GM21825 (cell line): ENCODE measurements at regions not wholly inside any gene's neighbourhood (a gene's known extent, or its start where the extent isn't known, plus 50 kb on each side); places are given as distances from the start of the nearest gene placed in this dataset.
"Not testable (repeated sequence)": the region's sequence is repeated elsewhere in the genome, so short reads cannot be mapped to it uniquely, and the experiment has no call there.

Experiments used
- ATAC-seq: cut with Tn5 transposase; IDR thresholded peaks from one replicate; pipeline ENCODE4 v1.9.1; 2021; ENCODE audit warnings: mild to moderate bottlenecking, moderate library complexity; ENCODE audit not compliant: unreplicated experiment

DNA sequence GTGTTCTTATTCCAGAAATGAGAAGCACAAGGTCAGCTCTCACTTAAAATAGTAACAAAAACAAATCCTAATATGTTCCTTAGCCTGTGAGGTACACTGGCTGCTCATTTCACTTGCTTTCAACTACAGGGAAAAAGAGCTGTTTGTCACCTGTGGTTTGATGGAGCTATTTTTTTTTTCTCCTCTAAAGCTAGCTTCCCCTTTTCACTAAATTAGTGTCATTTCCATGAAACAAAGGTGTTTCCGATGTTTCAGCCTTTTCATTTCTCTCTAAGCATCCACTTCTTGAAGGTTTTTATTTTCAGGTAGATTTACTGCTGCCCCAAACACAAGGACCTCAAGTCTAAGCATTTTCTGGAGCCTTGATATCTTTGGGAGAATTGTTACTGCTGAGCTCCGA lies 148.6 kb downstream of the RBMX2 start:
- ATAC-seq: no peak

DNA sequence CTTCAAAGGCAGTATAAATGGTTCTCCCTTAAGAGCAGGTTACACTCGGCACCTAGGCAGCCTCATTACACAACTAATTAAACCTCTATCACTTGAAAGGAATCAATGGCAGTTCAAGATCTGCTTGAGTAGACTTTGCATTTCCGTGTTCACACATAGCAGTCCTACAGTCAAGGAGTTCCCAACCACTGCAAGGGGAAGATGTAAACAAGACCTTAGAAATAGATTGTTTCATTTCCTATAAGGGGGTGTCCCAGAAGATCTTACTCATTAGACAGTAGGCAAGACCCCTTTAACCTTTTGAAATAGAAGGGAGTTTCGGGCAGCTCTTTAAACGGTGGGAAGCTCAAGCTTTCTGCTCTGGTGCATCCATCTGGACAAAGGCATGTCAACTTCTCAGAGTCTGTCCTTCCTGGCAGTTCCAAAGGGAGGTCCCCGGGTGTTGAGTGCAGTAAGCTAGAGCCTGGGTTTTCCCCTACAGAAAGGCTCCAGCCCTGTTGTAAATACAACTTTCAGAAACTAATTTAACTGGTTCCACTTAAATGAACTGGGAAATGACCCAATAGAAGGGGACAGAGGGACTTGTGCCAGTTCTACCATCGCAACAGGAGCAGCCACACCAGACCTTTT lies 150.8 kb downstream of the RBMX2 start:
- peak; percentile 86 for ATAC-seq

DNA sequence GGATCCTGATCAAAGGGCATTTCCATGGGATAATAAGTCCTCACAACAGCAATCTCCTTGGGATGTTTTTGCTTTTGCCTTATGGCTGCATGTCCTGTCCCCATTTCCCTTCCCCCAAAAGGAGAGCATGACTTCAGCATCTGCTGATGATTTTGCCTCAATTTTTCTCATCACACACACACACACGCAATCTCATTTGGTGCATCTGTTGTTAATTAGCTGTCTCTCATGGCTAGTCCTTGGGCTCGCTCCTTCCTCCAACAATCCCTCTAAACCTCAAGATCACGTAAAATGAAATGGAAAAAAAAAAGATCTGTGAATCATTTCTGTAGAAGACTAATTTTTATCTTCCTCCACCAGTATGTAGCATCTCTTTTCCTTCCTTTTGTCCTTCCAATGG lies 153.6 kb downstream of the RBMX2 start:
- no peak for ATAC-seq

DNA sequence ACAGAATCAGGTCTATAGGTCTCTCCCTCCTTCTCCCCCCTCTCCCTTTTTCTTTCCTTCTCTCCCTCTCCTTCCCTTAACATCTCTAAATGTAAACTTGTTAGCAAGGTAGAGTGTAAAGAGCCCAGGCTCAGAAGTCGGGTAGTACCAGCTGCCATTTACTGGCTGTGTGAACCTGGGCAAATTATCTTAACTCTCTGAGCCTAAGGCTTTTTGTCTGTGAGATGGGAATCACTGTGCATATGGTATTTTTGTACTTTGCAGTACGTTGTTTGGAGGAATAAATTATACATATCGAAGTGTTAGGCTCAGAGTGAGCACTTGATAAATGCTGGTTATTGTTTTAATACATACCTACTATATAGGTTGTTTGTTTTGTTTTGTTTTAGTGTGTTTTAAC lies 154.0 kb downstream of the RBMX2 start:
- no peak for ATAC-seq

DNA sequence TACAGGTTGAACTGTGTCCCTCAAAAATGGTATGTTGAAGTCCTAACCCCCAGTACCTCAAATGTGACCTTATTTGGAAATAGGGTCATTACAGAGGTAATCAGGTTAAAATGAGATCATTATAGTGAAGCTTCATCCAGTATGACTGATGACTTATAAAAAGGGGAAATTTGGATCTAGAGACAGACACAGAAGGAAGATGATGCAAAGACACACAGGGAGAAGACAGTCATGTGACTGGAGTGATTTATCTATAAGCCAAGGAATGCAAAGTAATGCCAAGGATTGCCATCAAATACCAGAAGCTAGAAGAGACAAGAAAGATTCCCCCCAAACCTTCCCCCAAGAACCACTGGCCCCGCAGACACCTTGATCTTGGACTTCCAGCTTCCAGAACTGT lies 155.2 kb downstream of the RBMX2 start:
- no peak for ATAC-seq

DNA sequence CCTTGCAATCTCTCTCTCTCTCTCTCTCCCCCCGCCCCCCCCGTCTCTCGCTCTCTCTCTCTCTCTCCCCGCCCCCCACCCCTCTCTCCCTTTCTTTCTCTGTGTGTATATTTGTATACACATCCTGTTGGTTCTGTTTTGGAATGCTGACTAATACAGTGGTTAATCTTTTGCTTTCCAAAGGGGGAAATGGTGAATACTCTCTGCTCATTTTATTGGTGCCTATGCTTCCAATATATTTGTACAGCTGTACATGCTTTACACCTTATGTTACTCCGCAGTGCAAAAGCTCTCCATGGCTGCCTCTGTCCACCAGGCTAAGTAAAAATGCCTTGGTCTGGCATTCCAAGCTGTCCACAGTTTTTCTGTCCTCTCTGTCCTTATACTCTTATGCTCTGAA lies 158.8 kb downstream of the RBMX2 start:
- no peak for ATAC-seq

DNA sequence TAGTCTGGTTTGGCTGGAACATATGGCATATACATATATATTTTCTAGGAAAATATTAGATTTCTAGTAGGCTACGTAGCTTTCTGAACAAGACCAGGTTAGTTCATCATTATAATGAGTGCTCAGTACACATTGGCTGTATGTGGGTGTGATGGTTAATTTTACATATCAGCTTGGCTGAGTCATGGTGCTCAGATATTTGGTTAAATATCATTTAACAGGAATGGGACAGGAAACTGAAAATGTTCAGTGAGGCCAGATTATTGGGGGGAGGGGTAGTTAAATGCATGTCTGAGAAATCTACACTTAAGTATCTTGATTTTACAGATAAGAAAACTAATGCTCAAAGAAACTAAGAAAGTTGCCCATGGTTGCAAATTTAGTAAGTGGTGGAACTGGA lies 160.1 kb downstream of the RBMX2 start:
- no peak for ATAC-seq

DNA sequence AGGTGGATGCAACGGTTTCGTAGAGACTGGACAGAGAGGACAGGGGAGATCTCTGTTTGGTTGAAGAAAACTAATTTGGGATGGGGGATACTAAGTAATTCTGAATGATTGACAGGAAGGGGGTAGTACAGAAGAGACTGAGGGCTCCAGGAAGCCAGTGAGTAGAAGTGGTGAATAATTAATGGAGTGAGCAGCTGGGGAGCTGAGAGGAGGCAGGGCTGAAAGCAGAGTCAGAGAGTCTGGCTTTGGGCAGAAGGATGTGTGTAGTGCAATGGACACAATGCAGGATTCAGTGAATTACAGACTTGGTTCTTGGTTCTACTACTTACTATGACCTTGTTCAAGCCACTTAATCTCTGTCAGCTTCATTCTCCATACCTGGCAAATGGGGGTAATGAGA lies 161.7 kb downstream of the RBMX2 start:
- ATAC-seq: peak; percentile 75

DNA sequence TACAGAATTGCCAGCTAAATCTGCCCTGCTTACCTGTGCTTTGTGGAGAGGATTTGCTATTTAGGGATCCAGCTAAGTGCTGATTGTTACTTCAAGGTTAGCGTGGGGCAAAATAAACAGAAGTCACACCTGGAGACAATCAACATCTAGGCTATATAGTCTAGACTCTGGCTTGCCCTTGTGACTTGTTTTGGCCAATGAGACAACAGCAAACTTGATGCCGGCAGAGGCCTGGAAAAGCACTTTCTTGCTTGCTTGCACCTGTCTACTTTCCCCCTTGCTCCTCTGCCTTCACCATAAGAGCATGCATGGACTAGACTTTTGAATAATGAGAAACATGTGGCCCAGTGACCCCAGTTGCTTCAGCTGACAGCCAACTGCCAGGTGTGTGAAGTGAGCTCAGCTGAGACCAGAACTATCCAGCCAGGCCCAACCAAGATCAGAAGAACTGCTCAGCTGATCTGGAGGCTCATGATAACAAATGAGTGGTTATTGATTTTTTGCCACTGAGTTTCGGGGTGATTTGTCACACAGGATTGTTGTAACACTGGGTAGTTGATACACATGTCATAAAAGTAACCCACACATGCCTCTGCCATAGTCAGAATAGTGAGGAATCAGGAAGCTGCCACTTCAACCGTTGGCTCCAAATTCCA lies 164.4 kb downstream of the RBMX2 start:
- ATAC-seq: no peak

DNA sequence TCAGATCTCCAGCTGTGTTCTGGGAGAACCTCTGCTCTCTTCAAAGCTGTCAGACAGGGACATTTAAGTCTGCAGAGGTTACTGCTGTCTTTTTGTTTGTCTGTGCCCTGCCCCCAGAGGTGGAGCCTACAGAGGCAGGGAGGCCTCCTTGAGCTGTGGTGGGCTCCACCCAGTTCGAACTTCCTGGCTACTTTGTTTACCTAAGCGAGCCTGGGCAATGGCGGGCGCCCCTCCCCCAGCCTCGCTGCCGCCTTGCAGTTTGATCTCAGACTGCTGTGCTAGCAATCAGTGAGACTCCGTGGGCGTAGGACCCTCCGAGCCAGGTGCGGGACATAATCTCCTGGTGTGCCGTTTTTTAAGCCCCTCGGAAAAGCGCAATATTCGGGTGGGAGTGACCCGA lies 171.2 kb downstream of the RBMX2 start:
- ATAC-seq: not testable (repeated sequence)
